GM12873 (cell line): ENCODE measurements at regions not wholly inside any gene's neighbourhood (a gene's known extent, or its start where the extent isn't known, plus 50 kb on each side); places are given as distances from the start of the nearest gene placed in this dataset.

Experiments
- CTCF ChIP-seq: IDR thresholded peaks from 2 replicates; pipeline ENCODE4 v1.5.1; 2012; ENCODE audit warnings: low read depth, mild to moderate bottlenecking, moderate library complexity, low read length, control low read depth; ENCODE audit not compliant: insufficient read depth; ENCODE audit errors: missing control alignments

GRCh38 chr14:89041257-89041582, 216.8 kb downstream of the TTC8 start:
- TF ChIP-seq CTCF, result no peak

DNA sequence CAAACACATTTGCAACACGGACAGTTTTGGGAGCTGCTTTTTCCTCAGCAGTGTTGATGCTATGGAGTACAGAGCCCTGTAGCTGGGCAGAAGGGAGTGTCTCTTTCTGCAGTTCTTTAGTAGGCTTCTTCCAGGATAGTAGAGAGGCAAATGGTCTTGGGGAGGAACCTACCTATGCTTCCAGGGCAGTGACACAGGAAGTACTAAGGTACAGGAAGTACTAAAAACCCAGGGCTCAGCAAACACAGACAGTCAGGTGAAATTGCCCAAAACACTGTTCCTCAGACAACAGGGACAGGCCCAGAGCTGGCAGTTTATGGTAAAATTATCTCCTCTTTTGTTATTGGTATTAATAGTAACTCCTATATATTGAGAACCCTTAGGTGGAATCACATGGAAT, 217.6 kb downstream of the TTC8 start:
- TF ChIP-seq CTCF, result no peak

DNA sequence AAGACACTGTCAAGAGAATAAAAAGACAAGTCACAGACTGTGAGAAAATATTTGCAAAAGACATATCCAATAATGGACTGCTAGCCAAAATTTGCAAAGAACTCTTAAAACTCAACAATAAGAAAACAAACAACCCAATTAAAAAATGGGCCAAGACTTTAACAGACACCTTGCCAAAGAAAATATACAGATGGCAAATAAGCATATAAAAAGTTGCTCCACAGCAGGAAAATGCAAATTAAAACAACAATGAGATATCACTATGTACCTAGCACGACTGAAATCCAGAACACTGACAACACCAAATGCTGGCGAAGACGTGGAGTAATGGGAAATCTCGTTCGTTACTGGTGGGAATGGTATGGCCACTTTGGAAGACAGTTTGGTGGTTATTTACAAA, 228.9 kb downstream of the TTC8 start:
- TF ChIP-seq CTCF, result no peak

GRCh38 chr14:89056394-89056793, 231.9 kb downstream of the TTC8 start:
- TF ChIP-seq CTCF, result no peak

- no peak for TF ChIP-seq CTCF
Observed at GRCh38 chr14:89058697-89059096, 234.2 kb downstream of the TTC8 start.

- no peak for TF ChIP-seq CTCF
Observed at GRCh38 chr14:89060191-89060590, 235.7 kb downstream of the TTC8 start.

DNA sequence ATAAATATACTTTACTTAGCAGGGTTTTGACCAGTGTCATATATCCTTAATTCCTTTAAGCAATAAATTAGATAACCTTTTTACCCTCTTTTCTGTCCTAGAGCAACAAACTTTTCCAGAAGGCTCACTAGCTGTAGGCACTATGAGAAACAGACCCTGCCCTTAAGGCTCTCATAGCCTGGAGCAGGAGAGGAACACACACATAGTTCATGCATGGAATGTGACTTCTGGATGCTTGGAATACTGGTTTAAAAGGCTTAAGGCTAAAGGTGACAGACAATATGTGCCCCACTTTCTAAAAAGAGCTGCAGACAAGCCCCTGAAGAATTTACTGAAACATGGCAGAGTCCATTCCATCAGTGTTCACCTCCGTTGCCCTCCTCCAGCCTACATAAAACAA, 237.2 kb downstream of the TTC8 start:
- no peak for TF ChIP-seq CTCF

GRCh38 chr14:89065879-89066278, 241.4 kb downstream of the TTC8 start:
- TF ChIP-seq CTCF, result no peak
